ENCODE measurements at regions not wholly inside any gene's neighbourhood (a gene's known extent, or its start where the extent isn't known, plus 50 kb on each side); places are given as distances from the start of the nearest gene placed in this dataset.

DNA sequence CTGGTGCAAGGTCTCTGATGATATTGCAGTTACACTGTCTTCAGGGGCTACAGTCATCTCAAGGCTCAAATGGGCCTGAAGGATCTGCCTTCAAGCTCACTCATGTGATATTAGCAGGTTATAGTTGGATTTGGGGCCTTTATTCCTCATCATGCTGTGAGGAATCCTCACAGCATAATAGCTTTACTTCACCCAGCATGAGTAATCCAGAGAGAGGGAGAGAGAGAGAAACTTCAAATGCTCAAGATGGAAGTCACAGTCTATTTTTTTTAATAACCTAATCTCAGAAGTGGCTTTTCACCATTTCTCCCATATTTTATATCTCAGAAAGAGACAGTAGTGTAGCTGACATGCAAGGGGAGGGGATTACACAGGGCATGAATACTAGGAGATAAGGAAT, 658.7 kb downstream of the EPHA4 start:
- TF ChIP-seq, protein P1, sequence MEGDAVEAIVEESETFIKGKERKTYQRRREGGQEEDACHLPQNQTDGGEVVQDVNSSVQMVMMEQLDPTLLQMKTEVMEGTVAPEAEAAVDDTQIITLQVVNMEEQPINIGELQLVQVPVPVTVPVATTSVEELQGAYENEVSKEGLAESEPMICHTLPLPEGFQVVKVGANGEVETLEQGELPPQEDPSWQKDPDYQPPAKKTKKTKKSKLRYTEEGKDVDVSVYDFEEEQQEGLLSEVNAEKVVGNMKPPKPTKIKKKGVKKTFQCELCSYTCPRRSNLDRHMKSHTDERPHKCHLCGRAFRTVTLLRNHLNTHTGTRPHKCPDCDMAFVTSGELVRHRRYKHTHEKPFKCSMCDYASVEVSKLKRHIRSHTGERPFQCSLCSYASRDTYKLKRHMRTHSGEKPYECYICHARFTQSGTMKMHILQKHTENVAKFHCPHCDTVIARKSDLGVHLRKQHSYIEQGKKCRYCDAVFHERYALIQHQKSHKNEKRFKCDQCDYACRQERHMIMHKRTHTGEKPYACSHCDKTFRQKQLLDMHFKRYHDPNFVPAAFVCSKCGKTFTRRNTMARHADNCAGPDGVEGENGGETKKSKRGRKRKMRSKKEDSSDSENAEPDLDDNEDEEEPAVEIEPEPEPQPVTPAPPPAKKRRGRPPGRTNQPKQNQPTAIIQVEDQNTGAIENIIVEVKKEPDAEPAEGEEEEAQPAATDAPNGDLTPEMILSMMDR (IDR thresholded peaks at IDR 0.05; ENCODE audit: borderline replicate concordance, insufficient read depth, low read depth, low read length): no peak
- H3K4me3 ChIP-seq (ENCODE audit: low read depth, low read length): no peak overlapping the region

DNA sequence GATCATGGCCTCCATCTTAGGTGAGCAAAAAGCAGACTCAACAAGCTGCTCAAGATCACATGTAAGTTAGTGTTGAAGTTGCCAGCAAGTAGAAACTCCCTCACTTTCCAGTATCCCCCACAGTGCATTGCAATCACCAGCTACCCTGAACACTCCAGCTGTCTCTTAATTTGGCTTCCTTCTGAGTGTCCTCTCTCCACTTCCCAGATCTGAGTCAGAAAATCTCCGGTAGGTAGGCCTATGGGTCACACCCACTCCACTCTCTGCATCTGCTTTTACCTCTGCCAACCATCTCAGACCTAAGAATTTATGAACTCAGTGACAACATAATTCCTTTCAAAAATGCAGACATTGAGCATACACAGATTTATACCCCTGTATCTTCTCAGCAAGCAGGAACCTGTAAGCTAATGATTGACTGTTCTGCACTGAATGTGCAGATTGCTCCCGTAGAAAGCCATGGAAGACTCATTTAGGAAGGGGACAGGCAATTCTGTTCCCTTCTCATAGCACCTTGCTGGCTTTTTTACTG, 656.9 kb downstream of the EPHA4 start:
- H3K4me3 ChIP-seq (ENCODE audit: low read depth, low read length): no peak overlapping the region
- TF ChIP-seq, protein P1 (IDR thresholded peaks at IDR 0.05; ENCODE audit: borderline replicate concordance, insufficient read depth, low read depth, low read length): no peak

DNA sequence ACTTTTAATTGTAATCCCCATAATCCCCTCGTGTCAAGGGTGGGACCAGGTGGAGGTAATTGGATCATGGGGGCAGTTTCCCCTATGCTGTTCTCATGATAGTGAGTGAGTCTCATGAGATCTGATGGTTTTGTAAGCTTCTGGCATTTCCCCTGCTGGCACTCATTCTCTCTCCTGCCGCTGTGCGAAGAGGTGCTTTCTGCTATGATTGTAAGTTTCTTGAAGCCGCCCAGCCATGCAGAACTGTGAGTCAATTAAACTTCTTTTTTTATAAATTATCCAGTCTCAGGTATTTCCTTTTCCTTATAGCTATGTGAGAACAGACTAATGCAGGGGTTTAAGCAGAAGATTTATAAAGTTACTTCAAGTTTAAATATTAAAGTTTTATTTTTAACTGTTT, 655.2 kb downstream of the EPHA4 start:
- H3K4me3 ChIP-seq (ENCODE audit: low read depth, low read length): no peak overlapping the region
- TF ChIP-seq, protein P1 (IDR thresholded peaks at IDR 0.05; ENCODE audit: borderline replicate concordance, insufficient read depth, low read depth, low read length): no peak

DNA sequence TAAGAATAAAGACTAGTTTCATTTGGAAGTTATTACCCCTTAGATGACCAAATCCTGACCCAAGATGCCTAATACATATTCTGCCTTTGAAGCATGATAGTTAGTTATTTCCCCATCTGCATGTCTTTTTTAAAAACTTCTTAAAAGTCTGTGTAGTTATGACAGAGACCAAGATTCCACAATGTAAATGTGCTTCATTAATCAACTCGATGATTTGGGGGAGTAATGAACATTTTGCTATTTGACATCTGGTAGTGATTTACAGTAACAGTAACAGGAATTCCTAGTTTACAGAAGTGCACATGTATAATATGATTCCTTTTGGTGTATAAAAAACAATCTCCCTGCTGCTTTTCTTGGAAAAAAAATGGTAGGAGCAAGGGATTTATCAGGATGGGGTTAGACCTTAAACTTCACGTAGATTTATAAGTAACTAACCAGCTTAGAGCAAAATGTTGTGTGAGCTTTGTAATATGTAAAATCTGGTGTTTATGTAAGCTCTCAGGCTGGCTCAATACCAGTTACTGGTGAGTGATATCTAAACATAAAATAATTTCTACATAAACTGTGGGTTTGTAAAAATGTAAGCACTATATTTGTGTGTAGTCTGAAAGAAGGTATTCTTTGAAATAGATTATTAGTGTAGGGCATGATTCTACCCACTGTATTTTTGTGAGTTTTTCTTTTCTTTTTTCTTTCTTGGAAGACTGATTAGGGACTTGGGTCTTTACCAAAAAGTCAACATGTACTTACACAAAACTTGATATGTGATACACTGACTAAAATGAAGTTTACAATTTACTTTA, 641.6 kb downstream of the EPHA4 start:
- H3K4me3 ChIP-seq (ENCODE audit: low read depth, low read length): no peak overlapping the region
- TF ChIP-seq, protein P1 (IDR thresholded peaks at IDR 0.05; ENCODE audit: borderline replicate concordance, insufficient read depth, low read depth, low read length): no peak

DNA sequence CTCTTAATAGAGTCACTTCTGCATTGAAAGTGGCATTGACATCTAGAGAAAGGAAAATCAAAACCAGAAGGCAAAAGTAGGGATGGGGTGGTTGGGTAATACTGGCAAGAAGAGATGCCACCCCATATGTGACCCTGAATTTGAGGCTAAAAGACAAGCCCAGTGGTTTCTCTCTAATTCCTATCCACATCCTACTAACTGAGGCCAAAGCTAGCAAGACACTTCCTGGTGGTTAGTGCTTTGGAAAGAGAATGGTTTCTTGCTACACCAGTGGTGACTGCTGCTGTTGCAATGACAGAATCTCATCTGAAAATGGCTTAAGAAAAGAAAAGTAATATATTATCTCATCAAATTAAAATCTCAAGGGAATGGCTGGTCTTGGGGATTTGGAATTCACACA, 640.6 kb downstream of the EPHA4 start:
- H3K4me3 ChIP-seq (ENCODE audit: low read depth, low read length): no peak overlapping the region
- TF ChIP-seq, protein P1 (IDR thresholded peaks at IDR 0.05; ENCODE audit: borderline replicate concordance, insufficient read depth, low read depth, low read length): no peak

DNA sequence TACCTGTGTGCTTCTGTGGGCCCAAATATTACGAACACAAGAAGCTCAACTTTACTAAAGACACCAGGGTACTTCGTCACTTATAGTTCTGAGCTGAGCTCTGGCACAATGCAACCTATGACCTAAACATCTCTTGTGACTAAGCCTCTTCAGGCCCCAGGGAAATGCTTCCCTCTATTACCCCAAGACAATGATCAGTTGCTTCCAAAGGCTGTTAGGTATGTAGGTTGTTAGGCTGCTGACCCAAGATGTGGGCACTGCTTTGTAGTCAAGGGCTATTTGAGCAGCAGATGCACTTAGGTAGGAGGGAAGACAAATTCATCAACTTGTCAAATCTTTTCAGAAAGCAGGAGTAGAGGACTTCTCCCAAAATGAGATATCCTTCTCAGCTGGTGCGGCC, 640.1 kb downstream of the EPHA4 start:
- no peak overlapping the region for H3K4me3 ChIP-seq (ENCODE audit: low read depth, low read length)
- TF ChIP-seq, protein P1 (IDR thresholded peaks at IDR 0.05; ENCODE audit: borderline replicate concordance, insufficient read depth, low read depth, low read length): no peak

DNA sequence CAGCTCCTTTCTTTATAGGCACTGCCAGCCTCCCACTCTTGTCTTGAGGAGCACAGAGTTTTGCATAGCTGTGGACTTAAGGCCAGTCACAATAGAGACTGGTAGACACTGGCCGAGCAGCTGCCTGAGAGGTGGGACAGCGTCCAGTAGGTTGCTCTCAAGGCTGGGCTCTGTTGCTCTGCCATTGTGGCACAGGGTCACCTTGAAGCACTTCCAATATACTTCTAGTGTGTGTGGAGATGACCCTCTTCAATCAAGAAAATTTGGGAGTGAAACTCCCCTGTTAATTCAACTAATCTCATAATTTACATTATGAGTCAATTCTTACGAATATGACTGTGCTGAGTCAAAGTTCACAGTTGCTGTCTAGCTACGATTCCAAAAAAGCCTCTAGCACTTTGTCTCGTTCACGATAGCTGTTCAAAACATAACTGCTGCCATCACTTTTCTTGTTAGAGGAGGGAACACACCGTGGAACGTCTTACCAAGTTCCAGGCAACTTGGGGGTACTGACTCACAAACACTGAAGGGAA, 636.2 kb downstream of the EPHA4 start:
- no peak overlapping the region for H3K4me3 ChIP-seq (ENCODE audit: low read depth, low read length)
- TF ChIP-seq, protein P1 (IDR thresholded peaks at IDR 0.05; ENCODE audit: borderline replicate concordance, insufficient read depth, low read depth, low read length): no peak

Data from GM12875 (cell line).